Right cardiac atrium (tissue), 5 donors: ENCODE measurements at regions not wholly inside any gene's neighbourhood (a gene's known extent, or its start where the extent isn't known, plus 50 kb on each side); places are given as distances from the start of the nearest gene placed in this dataset.

Experiments used
- ATAC-seq, 2 donors: fragments of 200-7000 bp; cut with Tn5 transposase; one replicate each; pipeline versions ENCODE4 v1.8.0 to v1.9.1; 2020; ENCODE audit warnings: moderate library complexity in 2 of 2, mild to moderate bottlenecking in 1 of 2
- DNase-seq, 3 donors: peaks; one replicate each; pipeline ENCODE4 v3.0.0-alpha.2; 2020
- H3K27ac ChIP-seq: one replicate; pipeline ENCODE4 v1.5.1; 2013; ENCODE audit warnings: mild to moderate bottlenecking, low read length, control low read depth, moderate library complexity
- H3K27me3 ChIP-seq: one replicate; pipeline ENCODE4 v1.6.1; 2013; ENCODE audit not compliant: control insufficient read depth, insufficient read depth
- H3K4me1 ChIP-seq: one replicate; pipeline ENCODE4 v1.6.1; 2013; ENCODE audit warnings: low read length; ENCODE audit not compliant: control insufficient read depth, insufficient read depth
- H3K4me3 ChIP-seq: one replicate; pipeline ENCODE4 v1.5.1; 2013; ENCODE audit warnings: low read length, control low read depth
- H3K9me3 ChIP-seq: one replicate; pipeline ENCODE4 v1.6.1; 2013; ENCODE audit warnings: low read length; ENCODE audit not compliant: control insufficient read depth
- WGBS: extraction: QIAGEN DNeasy Blood & Tissue Kit; methylation state at CpG from one replicate; pipeline ENCODE4 v1.1.7; 2013; 5-methylcytosine and 5-hydroxymethylcytosine counted together
- intact Hi-C, 4 donors: fragments of 100-400 bp; cut with DNase I; formaldehyde crosslinking; loops; one replicate each; pipeline versions ENCODE4 v1.11.0 to v1.14.0; 2022 to 2023
- donor health status: healthy with polysubstance abuse.
- donor health status: DM: no; HTN: yes; CAD: no.
- donor health status: DM: no; HTN: no; CAD: no.
- donor health status: DM: no; HTN: yes; CAD: no; lungs with severe emphysema.
- donor health status: DM: yes; HTN: yes; CAD: no.

- H3K9me3 ChIP-seq = no peaks in the 10 kb centered on the region
- H3K4me1 ChIP-seq = no peaks in the 10 kb centered on the region
- intact Hi-C loops = no loop called here
- H3K4me3 ChIP-seq = no peak overlapping the region
- WGBS = 61% methylated on average over 2 of the region's 2 CpGs
- no peaks in the 10 kb centered on the region for H3K27me3 ChIP-seq
- DNase-seq (no peak), ATAC-seq (no peak)
- H3K27ac ChIP-seq = no peak overlapping the region
These were observed 862.3 kb upstream of the POU3F3 start for GRCh38 chr2:103991591-103991990.

- no peaks in the 10 kb centered on the region for H3K27me3 ChIP-seq
- intact Hi-C loops = no loop called here
- H3K4me1 ChIP-seq = no peaks in the 10 kb centered on the region
- no peak for ATAC-seq
- no peak overlapping the region for H3K27ac ChIP-seq
- whole genome bisulfite sequencing = 76% methylated on average over 3 of the region's 3 CpGs
- DNase-seq = no peak
- peaks cover 1% of the 10 kb centered on the region for H3K9me3 ChIP-seq
- H3K4me3 ChIP-seq = no peak overlapping the region
These were observed 849.1 kb upstream of the POU3F3 start for GRCh38 chr2:104004821-104005220.

- ATAC-seq (no peak), DNase-seq (no peak)
- Histone ChIP-seq H3K27ac (no peak overlapping the region), H3K4me1 (no peaks in the 10 kb centered on the region), H3K4me3 (no peak overlapping the region), H3K9me3 (no peaks in the 10 kb centered on the region), H3K27me3 (no peaks in the 10 kb centered on the region)
- 78% methylated on average over 3 of the region's 3 CpGs for WGBS
- intact Hi-C loops = no loop called here
These were observed 837.1 kb upstream of the POU3F3 start for GRCh38 chr2:104016801-104017200.

- no peak overlapping the region for H3K4me3 ChIP-seq
- H3K27me3 ChIP-seq = no peaks in the 10 kb centered on the region
- intact Hi-C loops = no loop called here
- H3K4me1 ChIP-seq = no peaks in the 10 kb centered on the region
- no peak overlapping the region for H3K27ac ChIP-seq
- H3K9me3 ChIP-seq = no peaks in the 10 kb centered on the region
- ATAC-seq (no peak), DNase-seq (no peak)
- 83% methylated on average over 2 of the region's 2 CpGs for WGBS
These were observed 830.6 kb upstream of the POU3F3 start for GRCh38 chr2:104023306-104023705.

GRCh38 chr2:104023765-104024164, 830.1 kb upstream of the POU3F3 start:
- intact Hi-C loops = no loop called here
- Histone ChIP-seq H3K27ac (no peak overlapping the region), H3K4me1 (no peaks in the 10 kb centered on the region), H3K4me3 (no peak overlapping the region), H3K9me3 (no peaks in the 10 kb centered on the region), H3K27me3 (no peaks in the 10 kb centered on the region)
- WGBS = 32% methylated on average over 8 of the region's 8 CpGs
- ATAC-seq (no peak), DNase-seq (no peak)

- 45% methylated on average over 1 of the region's 1 CpG for WGBS
- Histone ChIP-seq H3K27ac (no peak overlapping the region), H3K4me3 (no peak overlapping the region), H3K9me3 (no peaks in the 10 kb centered on the region), H3K27me3 (no peaks in the 10 kb centered on the region), H3K4me1 (no peaks in the 10 kb centered on the region)
- DNase-seq = no peak
- no peak for ATAC-seq
- intact Hi-C loops = no loop called here
These were observed 828.6 kb upstream of the POU3F3 start for GRCh38 chr2:104025295-104025694.

- no peak for ATAC-seq
- intact Hi-C loops = no loop called here
- 82% methylated on average over 13 of the region's 13 CpGs for WGBS
These were observed 827.2 kb upstream of the POU3F3 start for GRCh38 chr2:104026725-104027124.

GRCh38 chr2:104027321-104027720, 826.6 kb upstream of the POU3F3 start:
- WGBS = 82% methylated on average over 2 of the region's 2 CpGs
- intact Hi-C loops = no loop called here
- H3K27ac ChIP-seq = no peak overlapping the region
- H3K4me3 ChIP-seq = no peak overlapping the region
- DNase-seq = no peak
- no peak for ATAC-seq
- H3K27me3 ChIP-seq = no peaks in the 10 kb centered on the region
- no peaks in the 10 kb centered on the region for H3K9me3 ChIP-seq
- H3K4me1 ChIP-seq = no peaks in the 10 kb centered on the region

More at GRCh38 chr2:104026725-104027124, 827.2 kb upstream of the POU3F3 start:
- H3K4me1 ChIP-seq = no peaks in the 10 kb centered on the region
- H3K27ac ChIP-seq = no peak overlapping the region
- no peaks in the 10 kb centered on the region for H3K27me3 ChIP-seq
- peak in 1 of 3 donors; percentile 32 for DNase-seq
- no peaks in the 10 kb centered on the region for H3K9me3 ChIP-seq
- H3K4me3 ChIP-seq = no peak overlapping the region

GRCh38 chr2:104028061-104028460, 825.9 kb upstream of the POU3F3 start:
- DNase-seq = no peak
- Histone ChIP-seq H3K27ac (no peak overlapping the region), H3K4me1 (no peaks in the 10 kb centered on the region), H3K9me3 (no peaks in the 10 kb centered on the region), H3K27me3 (no peaks in the 10 kb centered on the region), H3K4me3 (no peak overlapping the region)
- intact Hi-C loops = no loop called here
- WGBS = 45% methylated on average over 4 of the region's 4 CpGs
- ATAC-seq = no peak

GRCh38 chr2:104033399-104033798, 820.5 kb upstream of the POU3F3 start:
- intact Hi-C loops = no loop called here
- ATAC-seq (no peak), DNase-seq (no peak)
- 45% methylated on average over 3 of the region's 3 CpGs for WGBS
- no peaks in the 10 kb centered on the region for H3K27me3 ChIP-seq
- no peak overlapping the region for H3K4me3 ChIP-seq
- H3K9me3 ChIP-seq = no peaks in the 10 kb centered on the region
- no peaks in the 10 kb centered on the region for H3K4me1 ChIP-seq
- H3K27ac ChIP-seq = no peak overlapping the region

- DNase-seq (no peak), ATAC-seq (no peak)
- intact Hi-C loops = no loop called here
- no peaks in the 10 kb centered on the region for H3K4me1 ChIP-seq
- H3K27me3 ChIP-seq = no peaks in the 10 kb centered on the region
- H3K27ac ChIP-seq = no peak overlapping the region
- no peaks in the 10 kb centered on the region for H3K9me3 ChIP-seq
- 40% methylated on average over 2 of the region's 2 CpGs for WGBS
- no peak overlapping the region for H3K4me3 ChIP-seq
These were observed 813.1 kb upstream of the POU3F3 start for GRCh38 chr2:104040771-104041170.

- H3K27ac ChIP-seq = no peak overlapping the region
- H3K27me3 ChIP-seq = no peaks in the 10 kb centered on the region
- H3K4me3 ChIP-seq = no peak overlapping the region
- no peak for ATAC-seq
- H3K4me1 ChIP-seq = no peaks in the 10 kb centered on the region
- H3K9me3 ChIP-seq = no peaks in the 10 kb centered on the region
- intact Hi-C loops = no loop called here
- DNase-seq = no peak
These were observed 812.6 kb upstream of the POU3F3 start for GRCh38 chr2:104041351-104041750.
